ENCODE measurements at regions not wholly inside any gene's neighbourhood (a gene's known extent, or its start where the extent isn't known, plus 50 kb on each side); places are given as distances from the start of the nearest gene placed in this dataset.

GRCh38 chr18:76712511-76713140, 109.7 kb upstream of the ZNF236 start:
- H3K4me1 ChIP-seq (ENCODE audit: control insufficient read depth in 1 of 2, insufficient read depth in 2 of 2, low read length in 2 of 2): peaks cover 0 to 3% of the 10 kb centered on the region in 2 experiments; a peak in 2 of 4 replicates
- no peak for DNase-seq (ENCODE audit: low read depth, low spot score)
- ChIA-PET POLR2A (no interaction called here), CTCF (no interaction called here), RAD21 (ENCODE audit: low non-redundant PET in 1 of 2, low total read pairs in 2 of 2, uncharacterized antibody in 2 of 2, unreplicated experiment in 2 of 2) (no interaction called here)
- no peaks in the 10 kb centered on the region for H3K9me3 ChIP-seq (ENCODE audit: control insufficient read depth in 1 of 2, insufficient read depth in 1 of 2, low read depth in 1 of 2, low read length in 2 of 2)
- H3K27me3 ChIP-seq (ENCODE audit: insufficient read depth, low read length): no peaks in the 10 kb centered on the region
- no peak for ATAC-seq
- no peak overlapping the region for H3K9ac ChIP-seq (ENCODE audit: low read length)
- no peak overlapping the region for H3K27ac ChIP-seq (ENCODE audit: low read depth, low read length)
- no peaks in the 10 kb centered on the region for H3K9me2 ChIP-seq (ENCODE audit: insufficient read depth)
- intact Hi-C loops (cut with micrococcal nuclease): no loop called here
- H3K4me2 ChIP-seq (ENCODE audit: low read length): no peak overlapping the region
- H2AFZ ChIP-seq (ENCODE audit: low read depth, low read length, poor library complexity, severe bottlenecking): no peak overlapping the region
- no peaks in the 10 kb centered on the region for H3K79me2 ChIP-seq (ENCODE audit: insufficient read depth, low read length)
- H4K20me1 ChIP-seq (ENCODE audit: insufficient read depth): no peaks in the 10 kb centered on the region
- TF ChIP-seq SRF (IDR thresholded peaks at IDR 0.05; ENCODE audit: low read depth): no peak
- TF ChIP-seq EZH2 (IDR thresholded peaks at IDR 0.05): no peak
- TF ChIP-seq POLR2AphosphoS5 (IDR thresholded peaks at IDR 0.05; ENCODE audit: low read depth, low read length): no peak
- TF ChIP-seq EGR1 (IDR thresholded peaks at IDR 0.05; ENCODE audit: low read depth): no peak
- TF ChIP-seq CBX3 (IDR thresholded peaks at IDR 0.05; ENCODE audit: low read depth): no peak
- TF ChIP-seq, protein P1, sequence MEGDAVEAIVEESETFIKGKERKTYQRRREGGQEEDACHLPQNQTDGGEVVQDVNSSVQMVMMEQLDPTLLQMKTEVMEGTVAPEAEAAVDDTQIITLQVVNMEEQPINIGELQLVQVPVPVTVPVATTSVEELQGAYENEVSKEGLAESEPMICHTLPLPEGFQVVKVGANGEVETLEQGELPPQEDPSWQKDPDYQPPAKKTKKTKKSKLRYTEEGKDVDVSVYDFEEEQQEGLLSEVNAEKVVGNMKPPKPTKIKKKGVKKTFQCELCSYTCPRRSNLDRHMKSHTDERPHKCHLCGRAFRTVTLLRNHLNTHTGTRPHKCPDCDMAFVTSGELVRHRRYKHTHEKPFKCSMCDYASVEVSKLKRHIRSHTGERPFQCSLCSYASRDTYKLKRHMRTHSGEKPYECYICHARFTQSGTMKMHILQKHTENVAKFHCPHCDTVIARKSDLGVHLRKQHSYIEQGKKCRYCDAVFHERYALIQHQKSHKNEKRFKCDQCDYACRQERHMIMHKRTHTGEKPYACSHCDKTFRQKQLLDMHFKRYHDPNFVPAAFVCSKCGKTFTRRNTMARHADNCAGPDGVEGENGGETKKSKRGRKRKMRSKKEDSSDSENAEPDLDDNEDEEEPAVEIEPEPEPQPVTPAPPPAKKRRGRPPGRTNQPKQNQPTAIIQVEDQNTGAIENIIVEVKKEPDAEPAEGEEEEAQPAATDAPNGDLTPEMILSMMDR (IDR thresholded peaks at IDR 0.05 in 2 of 3, conservative IDR thresholded peaks at IDR 0.05 in 1 of 3; ENCODE audit: borderline replicate concordance in 1 of 3, insufficient read depth in 1 of 3, low read depth in 2 of 3, low read length in 2 of 3): no peak
- no peak for TF ChIP-seq TCF7L2 (IDR thresholded peaks at IDR 0.05; ENCODE audit: borderline replicate concordance, extremely low read depth, insufficient read depth, insufficient read length)
- no peak for TF ChIP-seq ZFX (IDR thresholded peaks at IDR 0.05)
- no peak for TF ChIP-seq CEBPB (IDR thresholded peaks at IDR 0.05; ENCODE audit: low read depth)
- TF ChIP-seq POLR2A (IDR thresholded peaks at IDR 0.05; ENCODE audit: borderline replicate concordance, extremely low read depth, insufficient read depth, insufficient read length): no peak
- TF ChIP-seq RAD21 (IDR thresholded peaks at IDR 0.05; ENCODE audit: low read depth): no peak
- TF ChIP-seq MAX (IDR thresholded peaks at IDR 0.05): no peak
- H3K36me3 ChIP-seq (ENCODE audit: control insufficient read depth in 1 of 2, insufficient read depth in 2 of 2, low read length in 2 of 2): no peaks in the 10 kb centered on the region
- BruUV-seq (replicated peaks): no TSS peak
- H3K4me3 ChIP-seq (replicated peaks in 1 of 2; ENCODE audit: low read depth in 1 of 2, low read length in 2 of 2): no peak overlapping the region

Measured in HCT116 (cell line).